Adrenal gland (tissue), 9 donors: ENCODE measurements at regions not wholly inside any gene's neighbourhood (a gene's known extent, or its start where the extent isn't known, plus 50 kb on each side); places are given as distances from the start of the nearest gene placed in this dataset.

ENCODE experiments used
- DNase-seq, 7 donors: peaks; one replicate each; pipeline ENCODE4 v3.0.0-alpha.2; 2019 to 2020
- H3K27ac ChIP-seq, 5 donors: fragments of 200-600 bp; sonication (generic) in 4 of 5; 1 replicate in 3 of 5; 2 replicates in 2 of 5; pipeline versions ENCODE4 v1.5.1 to v1.8.0; 2016 to 2020; ENCODE audit warnings: mild to moderate bottlenecking in 1 of 5
- H3K27me3 ChIP-seq: fragments of 200-600 bp; 2 replicates; pipeline ENCODE4 v1.8.0; 2021
- H3K36me3 ChIP-seq, 2 donors: fragments of 200-600 bp; replicated peaks in 1 of 2; 1 replicate in 1 of 2; 2 replicates in 1 of 2; pipeline versions ENCODE4 v1.5.1 to v1.8.0; 2018 to 2022
- H3K4me1 ChIP-seq, 2 donors: fragments of 200-600 bp; replicated peaks in 1 of 2; 1 replicate in 1 of 2; 2 replicates in 1 of 2; pipeline versions ENCODE4 v1.5.1 to v1.8.0; 2018 to 2021
- H3K4me3 ChIP-seq, 4 donors: fragments of 200-600 bp; sonication (generic) in 3 of 4; one replicate each; pipeline ENCODE4 v1.5.1; 2016 to 2018
- H3K9me3 ChIP-seq, 3 donors: fragments of 200-600 bp; sonication (generic) in 1 of 3; replicated peaks in 1 of 3; 1 replicate in 2 of 3; 2 replicates in 1 of 3; pipeline versions ENCODE4 v1.5.1 to v1.8.0; 2016 to 2021
- POLR2A ChIP-seq, 2 donors: fragments of 450-650 bp; IDR thresholded peaks; one replicate each; pipeline ENCODE4 v1.6.1; 2017; ENCODE audit warnings: antibody characterized with exemption in 2 of 2, mild to moderate bottlenecking in 2 of 2, moderate library complexity in 1 of 2
- WGBS, 4 donors: extraction: QIAGEN DNeasy Blood & Tissue Kit in 2 of 4; methylation state at CpG; one replicate each; pipeline versions ENCODE4 v1.1.5 to v1.1.7; 2013 to 2017; 5-methylcytosine and 5-hydroxymethylcytosine counted together
- intact Hi-C, 2 donors: fragments of 100-400 bp; cut with DNase I; formaldehyde crosslinking; loops; one replicate each; pipeline versions ENCODE4 v1.14.1 to v1.15.0; 2022 to 2023
- TF ChIP-seq, protein P1 (sequence below), 6 experiments: fragments of 450-650 bp in 4 of 6; fragments of 200-600 bp in 2 of 6; sonication (generic) in 1 of 6; IDR thresholded peaks; 1 replicate in 5 of 6; 2 replicates in 1 of 6; pipeline versions ENCODE4 v1.5.1 to v1.8.0; 2016 to 2021; ENCODE audit warnings: antibody characterized with exemption in 6 of 6, mild to moderate bottlenecking in 2 of 6, moderate library complexity in 1 of 6
- donor health status: healthy with polysubstance abuse.
- donor health status: Bipolar disorder and iron deficiency.
- donor health status: DM: yes; HTN: yes; CAD: no.
- donor health status: DM: no; HTN: no; CAD: no.
- donor health status: DM: no; HTN: no; CAD: no.

DNA sequence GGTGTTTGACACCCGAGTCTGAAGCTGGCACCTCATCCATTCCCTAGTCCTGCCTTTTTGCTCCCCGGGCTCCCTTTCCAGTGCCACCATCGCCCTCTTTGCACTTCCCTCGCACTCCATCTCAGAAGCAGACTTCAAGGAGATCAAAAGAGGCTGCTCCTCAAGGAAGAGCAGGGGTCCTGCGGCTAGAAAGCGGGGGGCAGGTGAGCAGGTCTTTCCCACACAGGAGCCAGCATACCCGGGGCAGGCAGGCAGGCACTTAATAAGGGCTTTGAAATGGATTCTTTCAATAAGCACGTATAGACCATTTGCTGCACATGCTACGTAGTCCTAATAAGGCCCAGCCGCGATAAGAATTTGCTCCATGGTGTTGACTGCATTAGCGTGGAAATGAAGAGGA lies 125.9 kb upstream of the PROX1 start:
- intact Hi-C loops: no loop called here
- Histone ChIP-seq H3K27me3 (no peaks in the 10 kb centered on the region), H3K36me3 (no peaks in the 10 kb centered on the region), H3K4me3 (no peak overlapping the region), H3K9me3 (no peaks in the 10 kb centered on the region), H3K27ac (no peak overlapping the region), H3K4me1 (no peaks in the 10 kb centered on the region)
- 86 to 92% (median 90%) methylated on average over 12 of the region's 12 CpGs for WGBS, 4 donors
- no peak for DNase-seq
- no peak for TF ChIP-seq POLR2A (IDR thresholded peaks at IDR 0.05)
- TF ChIP-seq, protein P1, sequence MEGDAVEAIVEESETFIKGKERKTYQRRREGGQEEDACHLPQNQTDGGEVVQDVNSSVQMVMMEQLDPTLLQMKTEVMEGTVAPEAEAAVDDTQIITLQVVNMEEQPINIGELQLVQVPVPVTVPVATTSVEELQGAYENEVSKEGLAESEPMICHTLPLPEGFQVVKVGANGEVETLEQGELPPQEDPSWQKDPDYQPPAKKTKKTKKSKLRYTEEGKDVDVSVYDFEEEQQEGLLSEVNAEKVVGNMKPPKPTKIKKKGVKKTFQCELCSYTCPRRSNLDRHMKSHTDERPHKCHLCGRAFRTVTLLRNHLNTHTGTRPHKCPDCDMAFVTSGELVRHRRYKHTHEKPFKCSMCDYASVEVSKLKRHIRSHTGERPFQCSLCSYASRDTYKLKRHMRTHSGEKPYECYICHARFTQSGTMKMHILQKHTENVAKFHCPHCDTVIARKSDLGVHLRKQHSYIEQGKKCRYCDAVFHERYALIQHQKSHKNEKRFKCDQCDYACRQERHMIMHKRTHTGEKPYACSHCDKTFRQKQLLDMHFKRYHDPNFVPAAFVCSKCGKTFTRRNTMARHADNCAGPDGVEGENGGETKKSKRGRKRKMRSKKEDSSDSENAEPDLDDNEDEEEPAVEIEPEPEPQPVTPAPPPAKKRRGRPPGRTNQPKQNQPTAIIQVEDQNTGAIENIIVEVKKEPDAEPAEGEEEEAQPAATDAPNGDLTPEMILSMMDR (IDR thresholded peaks at IDR 0.05): no peak

- no peak overlapping the region for H3K4me3 ChIP-seq
- 70 to 81% (median 78%) methylated on average over 4 of the region's 4 CpGs for WGBS, 4 donors
- TF ChIP-seq, protein P1 (IDR thresholded peaks at IDR 0.05): no peak
- no peak for TF ChIP-seq POLR2A (IDR thresholded peaks at IDR 0.05)
- intact Hi-C loops: no loop called here
- H3K36me3 ChIP-seq: no peaks in the 10 kb centered on the region
- no peaks in the 10 kb centered on the region for H3K4me1 ChIP-seq
- no peaks in the 10 kb centered on the region for H3K27me3 ChIP-seq
- DNase-seq: no peak
- no peak overlapping the region for H3K27ac ChIP-seq
- no peaks in the 10 kb centered on the region for H3K9me3 ChIP-seq
Observed at GRCh38 chr1:213864091-213864490, 123.7 kb upstream of the PROX1 start.

DNA sequence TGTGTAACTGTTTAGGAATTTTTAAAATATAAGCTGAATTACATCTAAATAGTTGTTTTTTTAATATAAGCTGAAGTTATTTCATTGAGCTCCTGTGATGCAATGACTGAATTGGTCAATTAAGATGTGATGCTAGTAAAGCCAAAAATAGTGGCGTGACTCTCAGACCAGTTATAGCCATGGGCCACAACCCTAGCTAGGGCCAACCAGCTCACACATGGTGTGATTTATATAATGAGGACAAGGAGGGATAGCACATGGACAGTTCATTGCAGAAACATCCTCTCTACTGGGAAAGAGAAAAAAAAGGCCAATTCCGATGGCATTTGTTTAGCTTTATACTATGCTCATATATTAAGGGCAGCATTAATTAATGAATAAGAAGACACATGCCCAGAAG lies 119.3 kb upstream of the PROX1 start:
- no peaks in the 10 kb centered on the region for H3K9me3 ChIP-seq
- no peak overlapping the region for H3K27ac ChIP-seq
- 91 to 100% (median 92%) methylated on average over 2 of the region's 2 CpGs for WGBS, 4 donors
- no peak for DNase-seq
- no peaks in the 10 kb centered on the region for H3K4me1 ChIP-seq
- TF ChIP-seq, protein P1 (IDR thresholded peaks at IDR 0.05): no peak
- TF ChIP-seq POLR2A (IDR thresholded peaks at IDR 0.05): no peak
- intact Hi-C loops: no loop called here
- H3K36me3 ChIP-seq: no peaks in the 10 kb centered on the region
- H3K4me3 ChIP-seq: no peak overlapping the region
- H3K27me3 ChIP-seq: no peaks in the 10 kb centered on the region

DNA sequence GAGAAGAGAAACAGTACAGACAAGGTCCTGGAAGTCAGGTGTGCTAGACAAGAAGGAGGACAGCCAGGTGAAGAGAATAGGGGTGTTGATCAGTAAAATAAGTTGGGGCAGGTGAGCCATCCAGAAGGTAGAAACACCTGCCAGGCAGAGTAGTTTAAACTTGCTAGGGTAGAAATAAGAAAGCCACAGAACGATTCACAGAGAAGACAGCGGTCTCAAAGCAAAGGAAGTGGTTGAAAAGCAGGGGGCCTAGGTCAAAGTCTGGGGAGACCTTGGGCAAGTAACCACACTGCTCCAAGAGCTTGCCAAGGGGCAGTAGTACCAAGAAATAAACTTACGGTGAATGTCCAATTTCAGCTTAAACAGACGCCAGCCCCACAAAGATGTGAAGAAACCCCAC lies 116.6 kb upstream of the PROX1 start:
- H3K4me3 ChIP-seq: no peak overlapping the region
- WGBS, 4 donors: 76 to 87% (median 86%) methylated on average over 4 of the region's 4 CpGs
- H3K36me3 ChIP-seq: no peaks in the 10 kb centered on the region
- no peak overlapping the region for H3K27ac ChIP-seq
- TF ChIP-seq POLR2A (IDR thresholded peaks at IDR 0.05): no peak
- TF ChIP-seq, protein P1 (IDR thresholded peaks at IDR 0.05): no peak
- DNase-seq: no peak
- H3K27me3 ChIP-seq: no peaks in the 10 kb centered on the region
- H3K4me1 ChIP-seq: no peaks in the 10 kb centered on the region
- intact Hi-C loops: no loop called here
- no peaks in the 10 kb centered on the region for H3K9me3 ChIP-seq
